ENCODE measurements at regions not wholly inside any gene's neighbourhood (a gene's known extent, or its start where the extent isn't known, plus 50 kb on each side); places are given as distances from the start of the nearest gene placed in this dataset.

GRCh38 chr13:97781891-97782305, 171.6 kb upstream of the IPO5 start:
- TF ChIP-seq POLR2A (IDR thresholded peaks at IDR 0.05; ENCODE audit: low read length), result no peak
- TF ChIP-seq GATA1 (IDR thresholded peaks at IDR 0.05; ENCODE audit: low read depth, low read length), result no peak

All from erythroblast (primary cell).